ENCODE measurements at regions not wholly inside any gene's neighbourhood (a gene's known extent, or its start where the extent isn't known, plus 50 kb on each side); places are given as distances from the start of the nearest gene placed in this dataset.

DNA sequence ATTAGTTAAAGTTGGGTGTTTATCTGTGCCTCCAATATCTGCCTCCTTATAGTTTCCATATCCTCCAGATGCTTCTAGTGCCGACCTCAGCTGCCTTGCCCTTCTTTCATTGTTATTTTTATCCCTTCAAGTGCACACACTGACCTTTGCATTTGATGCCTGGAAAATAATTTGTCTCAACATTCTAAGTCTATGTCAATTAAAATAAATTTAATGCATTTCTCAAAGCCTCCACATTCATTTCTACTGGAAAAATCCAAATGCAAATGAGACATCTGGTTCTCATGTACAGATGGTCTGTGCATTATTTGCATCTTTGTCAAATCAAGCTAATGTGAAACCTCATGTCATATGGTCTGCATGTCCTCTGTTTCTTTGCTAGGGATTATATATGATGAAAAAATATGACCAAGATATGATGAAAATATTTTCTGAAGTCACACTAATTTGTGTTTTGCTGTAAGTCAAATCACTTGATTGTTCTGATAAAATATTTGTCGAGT is 61.4 kb downstream of the TMEM100 start:
- no peaks in the 10 kb centered on the region for H3K36me3 ChIP-seq (ENCODE audit: control insufficient read depth, insufficient read depth, low read length)
- H3K27me3 ChIP-seq (ENCODE audit: control insufficient read depth, insufficient read depth, low read length): no peaks in the 10 kb centered on the region
- no peak overlapping the region for H3K4me3 ChIP-seq (ENCODE audit: low read depth, low read length)
- no peak for TF ChIP-seq CTCF (IDR thresholded peaks at IDR 0.05; ENCODE audit: insufficient read depth, low read length, poor library complexity, severe bottlenecking)
- DNase-seq (ENCODE audit: low read depth): no peak

GRCh38 chr17:55660178-55660886 is 62.3 kb downstream of the TMEM100 start:
- no peak for TF ChIP-seq CTCF (IDR thresholded peaks at IDR 0.05; ENCODE audit: insufficient read depth, low read length, poor library complexity, severe bottlenecking)
- Histone ChIP-seq H3K36me3 (ENCODE audit: control insufficient read depth, insufficient read depth, low read length) (no peaks in the 10 kb centered on the region), H3K4me3 (ENCODE audit: low read depth, low read length) (no peak overlapping the region), H3K27me3 (ENCODE audit: control insufficient read depth, insufficient read depth, low read length) (no peaks in the 10 kb centered on the region)
- DNase-seq (ENCODE audit: low read depth): no peak

DNA sequence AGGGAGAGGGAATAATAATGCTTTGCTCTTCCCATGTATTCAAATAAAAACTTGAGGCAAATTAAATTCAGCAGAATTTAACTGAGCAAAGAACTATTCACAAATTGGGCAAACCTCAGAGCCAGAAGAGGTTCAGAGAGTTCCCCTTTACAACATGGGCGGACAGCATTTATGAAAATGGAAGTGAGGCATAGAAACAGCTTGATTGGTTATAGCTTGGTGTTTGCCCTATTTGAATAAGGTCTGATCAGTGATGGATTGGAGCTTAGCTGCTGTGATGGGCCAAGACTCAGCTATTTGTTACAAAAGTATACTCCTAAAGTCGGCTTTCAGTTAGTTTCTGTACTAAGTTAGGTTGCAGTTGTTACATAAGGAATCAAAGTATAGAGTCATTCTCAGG is 63.0 kb downstream of the TMEM100 start:
- no peak for TF ChIP-seq CTCF (IDR thresholded peaks at IDR 0.05; ENCODE audit: insufficient read depth, low read length, poor library complexity, severe bottlenecking)
- H3K36me3 ChIP-seq (ENCODE audit: control insufficient read depth, insufficient read depth, low read length): no peaks in the 10 kb centered on the region
- no peak for DNase-seq (ENCODE audit: low read depth)
- no peak overlapping the region for H3K4me3 ChIP-seq (ENCODE audit: low read depth, low read length)
- no peaks in the 10 kb centered on the region for H3K27me3 ChIP-seq (ENCODE audit: control insufficient read depth, insufficient read depth, low read length)

DNA sequence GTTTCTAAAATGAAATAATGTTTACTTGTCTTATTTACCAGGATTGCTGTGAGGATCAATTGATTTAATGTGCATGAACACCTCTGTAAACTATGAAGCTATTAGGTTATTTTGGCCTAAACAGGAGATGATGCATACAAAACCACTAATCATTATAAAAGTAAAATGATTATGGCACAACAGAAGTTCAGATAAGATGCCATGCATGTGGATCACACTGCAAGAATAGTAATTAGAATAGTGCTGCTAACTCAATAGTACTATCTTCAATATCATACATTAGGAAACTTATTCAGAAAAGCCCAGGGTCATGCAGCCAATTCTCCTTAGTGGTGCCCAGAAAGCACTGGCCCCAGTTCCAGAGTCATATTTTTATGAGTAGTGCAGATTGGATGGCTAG is 66.9 kb downstream of the TMEM100 start:
- Histone ChIP-seq H3K36me3 (ENCODE audit: control insufficient read depth, insufficient read depth, low read length) (no peaks in the 10 kb centered on the region), H3K4me3 (ENCODE audit: low read depth, low read length) (no peak overlapping the region), H3K27me3 (ENCODE audit: control insufficient read depth, insufficient read depth, low read length) (no peaks in the 10 kb centered on the region)
- DNase-seq (ENCODE audit: low read depth): no peak
- TF ChIP-seq CTCF (IDR thresholded peaks at IDR 0.05; ENCODE audit: insufficient read depth, low read length, poor library complexity, severe bottlenecking): no peak

GRCh38 chr17:55654821-55655220 is 67.8 kb downstream of the TMEM100 start:
- no peak overlapping the region for H3K4me3 ChIP-seq (ENCODE audit: low read depth, low read length)

More at GRCh38 chr17:55654821-55655220, 67.8 kb downstream of the TMEM100 start:
- no peak for TF ChIP-seq CTCF (IDR thresholded peaks at IDR 0.05; ENCODE audit: insufficient read depth, low read length, poor library complexity, severe bottlenecking)
- Histone ChIP-seq H3K36me3 (ENCODE audit: control insufficient read depth, insufficient read depth, low read length) (no peaks in the 10 kb centered on the region), H3K27me3 (ENCODE audit: control insufficient read depth, insufficient read depth, low read length) (no peaks in the 10 kb centered on the region)
- DNase-seq (ENCODE audit: low read depth): no peak
